PC-9 (cell line): ENCODE measurements at regions not wholly inside any gene's neighbourhood (a gene's known extent, or its start where the extent isn't known, plus 50 kb on each side); places are given as distances from the start of the nearest gene placed in this dataset.

ENCODE experiments used
- BruUV-seq: library from RNA; stranded (reverse); fragments of 400-500 nt; replicated peaks from 2 replicates; lab custom pipeline; 2021; lab: Mats Ljungman, UMichigan
- CTCF ChIA-PET: fragments of 300-600 bp; sonication (Branson Sonifier 250); formaldehyde crosslinking; loops from one replicate; lab custom pipeline; 2022; ENCODE audit warnings: antibody characterized with exemption; lab: Charles Lee
- POLR2A ChIA-PET: fragments of 300-600 bp; sonication (Branson Sonifier 250); formaldehyde crosslinking; loops from one replicate; lab custom pipeline; 2022; ENCODE audit warnings: antibody characterized with exemption; ENCODE audit not compliant: unreplicated experiment; lab: Charles Lee
- DNase-seq, 2 experiments: peaks; one replicate each; pipeline versions ENCODE4 v3.0.0 to v3.0.0-alpha.2; 2015 to 2022; ENCODE audit warnings: mixed read lengths in 1 of 2
- H2AFZ ChIP-seq: fragments of 200-600 bp; sonication (generic); 2 replicates; pipeline ENCODE4 v1.8.1; 2017; ENCODE audit warnings: antibody characterized with exemption
- H3F3A ChIP-seq: fragments of 200-600 bp; sonication (generic); 2 replicates; pipeline ENCODE4 v1.8.1; 2017; ENCODE audit warnings: antibody characterized with exemption, mild to moderate bottlenecking, low read depth; ENCODE audit not compliant: insufficient read depth
- H3K27ac ChIP-seq: fragments of 200-600 bp; sonication (generic); 2 replicates; pipeline ENCODE4 v1.6.1; 2016; ENCODE audit warnings: mixed run types
- H3K27me3 ChIP-seq: fragments of 200-600 bp; sonication (generic); 2 replicates; pipeline ENCODE4 v1.6.1; 2016; ENCODE audit warnings: low read depth, mixed run types; ENCODE audit not compliant: insufficient read depth
- H3K36me3 ChIP-seq: fragments of 200-600 bp; sonication (generic); 2 replicates; pipeline ENCODE4 v1.6.1; 2016; ENCODE audit warnings: low read depth, mixed run types
- H3K4me1 ChIP-seq: fragments of 200-600 bp; sonication (generic); replicated peaks from 2 replicates; pipeline ENCODE4 v1.6.1; 2016; ENCODE audit warnings: mixed run types; ENCODE audit not compliant: insufficient read depth
- H3K4me2 ChIP-seq: fragments of 200-600 bp; sonication (generic); 2 replicates; pipeline ENCODE4 v1.6.1; 2017; ENCODE audit warnings: mixed run types
- H3K4me3 ChIP-seq: fragments of 200-600 bp; sonication (generic); 2 replicates; pipeline ENCODE4 v1.6.1; 2016; ENCODE audit warnings: mixed run types
- H3K79me2 ChIP-seq: fragments of 200-600 bp; sonication (generic); 2 replicates; pipeline ENCODE4 v1.6.1; 2017; ENCODE audit warnings: low read depth, mixed run types
- H3K9me2 ChIP-seq: fragments of 200-600 bp; sonication (generic); 2 replicates; pipeline ENCODE4 v1.8.1; 2017; ENCODE audit warnings: mild to moderate bottlenecking; ENCODE audit not compliant: insufficient read depth
- H3K9me3 ChIP-seq: fragments of 200-600 bp; sonication (generic); 2 replicates; pipeline ENCODE4 v1.8.1; 2016; ENCODE audit warnings: low read depth; ENCODE audit not compliant: insufficient read depth
- H4K20me1 ChIP-seq: fragments of 200-600 bp; sonication (generic); 2 replicates; pipeline ENCODE4 v1.8.1; 2017; ENCODE audit not compliant: insufficient read depth
- CTCF ChIP-seq: fragments of 200-600 bp; sonication (generic); conservative IDR thresholded peaks from 2 replicates; pipeline ENCODE4 v1.6.1; 2017; ENCODE audit warnings: mixed run types, antibody characterized with exemption, mild to moderate bottlenecking, moderate library complexity
- EZH2 ChIP-seq: fragments of 200-600 bp; sonication (generic); IDR thresholded peaks from 2 replicates; pipeline ENCODE4 v1.8.0; 2017; ENCODE audit warnings: antibody characterized with exemption, low read depth
- intact Hi-C: fragments of 100-400 bp; cut with micrococcal nuclease; formaldehyde crosslinking; loops from one replicate; pipeline ENCODE4 v1.10.0; 2022; ENCODE audit not compliant: unreplicated experiment

DNA sequence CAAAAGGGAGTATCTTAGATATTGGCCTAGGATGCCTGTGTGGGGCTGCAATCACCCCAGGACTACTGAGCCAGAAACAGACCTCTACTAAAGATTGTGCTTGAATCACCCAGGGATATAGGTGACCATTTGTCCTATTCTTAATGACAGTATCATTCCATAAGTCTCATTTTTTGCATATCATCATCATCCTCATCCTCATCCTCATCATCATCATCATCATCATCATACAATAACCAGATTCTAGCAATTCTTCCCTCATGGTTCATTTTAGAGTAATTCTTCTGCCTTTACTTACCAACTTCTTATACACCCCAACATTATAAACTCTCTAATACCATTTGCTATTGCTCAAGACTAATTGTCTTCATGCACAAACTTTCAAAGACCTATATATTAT is 226.6 kb downstream of the B3GLCT start:
- no peak overlapping the region for H2AFZ ChIP-seq
- no peaks in the 10 kb centered on the region for H3K9me3 ChIP-seq
- BruUV-seq, result no TSS peak
- H3K36me3 ChIP-seq, result no peaks in the 10 kb centered on the region
- H3K4me3 ChIP-seq, result no peak overlapping the region
- intact Hi-C loops, result no loop called here
- no peak overlapping the region for H3K27ac ChIP-seq
- TF ChIP-seq CTCF (no peak), EZH2 (no peak)
- no peaks in the 10 kb centered on the region for H3K4me1 ChIP-seq
- CTCF ChIA-PET, result no interaction called here
- POLR2A ChIA-PET, result no interaction called here
- H3F3A ChIP-seq, result no peaks in the 10 kb centered on the region
- no peaks in the 10 kb centered on the region for H3K9me2 ChIP-seq
- peaks cover 8% of the 10 kb centered on the region for H3K27me3 ChIP-seq
- H4K20me1 ChIP-seq, result no peaks in the 10 kb centered on the region
- no peak for DNase-seq
- no peaks in the 10 kb centered on the region for H3K79me2 ChIP-seq
- no peak overlapping the region for H3K4me2 ChIP-seq

GRCh38 chr13:31427151-31428100 is 227.7 kb downstream of the B3GLCT start:
- Histone ChIP-seq H3K9me2 (no peaks in the 10 kb centered on the region), H3K4me1 (no peaks in the 10 kb centered on the region), H3K9me3 (no peaks in the 10 kb centered on the region), H3K4me3 (no peak overlapping the region), H3K36me3 (no peaks in the 10 kb centered on the region), H3K27me3 (peaks cover 3% of the 10 kb centered on the region; the same call in 1 of the 2 replicates), H3K79me2 (no peaks in the 10 kb centered on the region), H3F3A (no peaks in the 10 kb centered on the region), H3K4me2 (no peak overlapping the region), H2AFZ (no peak overlapping the region), H4K20me1 (no peaks in the 10 kb centered on the region), H3K27ac (no peak overlapping the region)
- no peak for TF ChIP-seq EZH2
- TF ChIP-seq CTCF, result no peak
- DNase-seq, result no peak
- ChIA-PET CTCF (no interaction called here), POLR2A (no interaction called here)
- no TSS peak for BruUV-seq
- intact Hi-C loops, result no loop called here

GRCh38 chr13:31431722-31432137 is 232.0 kb downstream of the B3GLCT start:
- H3K27me3 ChIP-seq, result peaks cover 41% of the 10 kb centered on the region; the same call in 1 of the 2 replicates
- no peak overlapping the region for H2AFZ ChIP-seq
- H3K4me3 ChIP-seq, result no peak overlapping the region
- TF ChIP-seq EZH2, result no peak
- peak; percentile 82 for TF ChIP-seq CTCF
- H3F3A ChIP-seq, result no peaks in the 10 kb centered on the region
- no peaks in the 10 kb centered on the region for H3K79me2 ChIP-seq
- no peak overlapping the region for H3K4me2 ChIP-seq
- no peak overlapping the region for H3K27ac ChIP-seq
- intact Hi-C loops, result loop anchor here (1.0 kb wide), 1 partner anchor 311 kb away; no protein-coding TSS in a partner anchor
- H3K36me3 ChIP-seq, result no peaks in the 10 kb centered on the region
- no peaks in the 10 kb centered on the region for H3K4me1 ChIP-seq
- no TSS peak for BruUV-seq
- POLR2A ChIA-PET, result no interaction called here
- peak in 1 of 2 experiments; percentile 10 for DNase-seq
- no peaks in the 10 kb centered on the region for H4K20me1 ChIP-seq
- no peaks in the 10 kb centered on the region for H3K9me2 ChIP-seq
- H3K9me3 ChIP-seq, result no peaks in the 10 kb centered on the region
- CTCF ChIA-PET, result no interaction called here
